ENCODE measurements at regions not wholly inside any gene's neighbourhood (a gene's known extent, or its start where the extent isn't known, plus 50 kb on each side); places are given as distances from the start of the nearest gene placed in this dataset.

DNA sequence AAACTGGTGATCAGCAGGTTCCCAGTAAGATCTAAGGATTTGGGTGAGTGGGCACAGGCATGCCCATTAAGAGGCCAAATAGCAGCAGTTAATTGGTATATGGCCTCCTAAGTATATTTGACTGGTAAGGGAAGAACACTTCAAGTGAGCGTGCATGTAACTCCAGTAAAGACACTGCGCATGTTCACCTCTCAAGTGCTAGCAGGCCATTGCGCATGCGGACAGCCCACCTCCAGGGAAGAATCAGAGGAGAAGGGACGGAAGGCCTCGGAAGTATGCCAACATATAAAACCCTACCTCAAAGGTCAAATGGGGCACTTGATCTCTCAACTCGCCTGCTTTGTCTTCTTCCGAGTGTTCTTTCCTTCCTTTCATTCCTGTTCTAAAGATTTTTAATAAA lies 118.0 kb downstream of the ARL5B start:
- Histone ChIP-seq H3K4me1 (ENCODE audit: control insufficient read depth in 1 of 2, insufficient read depth in 2 of 2, low read length in 2 of 2) (no peaks in the 10 kb centered on the region), H3K9me3 (replicated peaks in 1 of 2; ENCODE audit: control insufficient read depth in 1 of 2, insufficient read depth in 1 of 2, low read length in 2 of 2) (no peaks in the 10 kb centered on the region), H4K20me1 (ENCODE audit: insufficient read depth, low read length) (no peaks in the 10 kb centered on the region), H3K4me2 (replicated peaks; ENCODE audit: extremely low read depth, low read length, poor library complexity, severe bottlenecking) (no peak overlapping the region), H3K36me3 (replicated peaks in 1 of 2; ENCODE audit: control insufficient read depth in 1 of 2, insufficient read depth in 2 of 2, low read length in 2 of 2) (no peaks in the 10 kb centered on the region), H3K79me2 (ENCODE audit: insufficient read depth, low read length) (no peaks in the 10 kb centered on the region), H2AFZ (ENCODE audit: insufficient read depth, low read depth, low read length, poor library complexity, severe bottlenecking) (no peak overlapping the region), H3K9ac (ENCODE audit: insufficient read depth, low read length, poor library complexity, severe bottlenecking) (no peak overlapping the region), H3K27me3 (ENCODE audit: control insufficient read depth in 2 of 2, insufficient read depth in 2 of 2, low read length in 2 of 2) (no peaks in the 10 kb centered on the region), H3K27ac (ENCODE audit: low read depth in 1 of 2, low read length in 2 of 2) (no peak overlapping the region), H3K4me3 (replicated peaks in 1 of 3; ENCODE audit: low read depth in 2 of 3, low read length in 3 of 3) (no peak overlapping the region)
- TF ChIP-seq, protein P1, sequence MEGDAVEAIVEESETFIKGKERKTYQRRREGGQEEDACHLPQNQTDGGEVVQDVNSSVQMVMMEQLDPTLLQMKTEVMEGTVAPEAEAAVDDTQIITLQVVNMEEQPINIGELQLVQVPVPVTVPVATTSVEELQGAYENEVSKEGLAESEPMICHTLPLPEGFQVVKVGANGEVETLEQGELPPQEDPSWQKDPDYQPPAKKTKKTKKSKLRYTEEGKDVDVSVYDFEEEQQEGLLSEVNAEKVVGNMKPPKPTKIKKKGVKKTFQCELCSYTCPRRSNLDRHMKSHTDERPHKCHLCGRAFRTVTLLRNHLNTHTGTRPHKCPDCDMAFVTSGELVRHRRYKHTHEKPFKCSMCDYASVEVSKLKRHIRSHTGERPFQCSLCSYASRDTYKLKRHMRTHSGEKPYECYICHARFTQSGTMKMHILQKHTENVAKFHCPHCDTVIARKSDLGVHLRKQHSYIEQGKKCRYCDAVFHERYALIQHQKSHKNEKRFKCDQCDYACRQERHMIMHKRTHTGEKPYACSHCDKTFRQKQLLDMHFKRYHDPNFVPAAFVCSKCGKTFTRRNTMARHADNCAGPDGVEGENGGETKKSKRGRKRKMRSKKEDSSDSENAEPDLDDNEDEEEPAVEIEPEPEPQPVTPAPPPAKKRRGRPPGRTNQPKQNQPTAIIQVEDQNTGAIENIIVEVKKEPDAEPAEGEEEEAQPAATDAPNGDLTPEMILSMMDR (IDR thresholded peaks at IDR 0.05), result no peak
- 86% methylated on average over 5 of the region's 8 CpGs for WGBS (ENCODE audit: insufficient coverage)
- Mint-ChIP-seq H3K9me3 (peaks cover 0 to 8% (median 1%) of the 10 kb centered on the region in 7 donors), H3K4me3 (no peak overlapping the region), H3K4me1 (no peaks in the 10 kb centered on the region), H3K27me3 (ENCODE audit: low read depth in 3 of 3) (peaks cover 0 to 1% (median 0%) of the 10 kb centered on the region in 3 donors), H3K27ac (no peak overlapping the region), H3K36me3 (no peaks in the 10 kb centered on the region)
- no peak for DNase-seq
- intact Hi-C loops (cut with micrococcal nuclease), result no loop called here

DNA sequence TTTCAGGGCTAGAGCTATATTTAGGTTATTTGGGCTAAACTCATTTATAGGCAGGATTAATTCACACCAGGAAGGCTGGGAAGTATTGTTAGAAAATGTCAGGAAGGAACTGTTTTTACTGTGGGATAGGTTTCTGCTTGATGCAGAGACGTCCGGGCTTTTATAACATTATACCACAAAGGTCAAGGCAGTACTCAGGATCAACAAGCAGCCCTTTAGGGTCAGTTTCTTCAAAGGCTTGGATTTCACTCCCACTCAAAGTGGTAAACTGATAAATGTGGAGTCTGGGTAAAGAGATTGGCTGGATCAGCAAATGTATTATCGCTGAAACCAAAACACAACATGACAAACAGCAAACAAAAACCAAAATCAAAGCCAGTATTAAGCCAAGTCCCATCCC lies 127.2 kb downstream of the ARL5B start:
- TF ChIP-seq, protein P1 (IDR thresholded peaks at IDR 0.05), result no peak
- no peaks in the 10 kb centered on the region for H3K4me1 Mint-ChIP-seq
- no peaks in the 10 kb centered on the region for H3K4me1 ChIP-seq (ENCODE audit: control insufficient read depth in 1 of 2, insufficient read depth in 2 of 2, low read length in 2 of 2)
- no peak for DNase-seq
- H3K27me3 ChIP-seq (ENCODE audit: control insufficient read depth in 2 of 2, insufficient read depth in 2 of 2, low read length in 2 of 2), result no peaks in the 10 kb centered on the region
- no CpG with 5 or more reads among the region's 3 CpGs for WGBS (ENCODE audit: insufficient coverage)
- no peak overlapping the region for H3K4me2 ChIP-seq (replicated peaks; ENCODE audit: extremely low read depth, low read length, poor library complexity, severe bottlenecking)
- intact Hi-C loops (cut with micrococcal nuclease), result no loop called here
- H3K27ac Mint-ChIP-seq, result no peak overlapping the region
- no peaks in the 10 kb centered on the region for H3K36me3 Mint-ChIP-seq
- no peak overlapping the region for H2AFZ ChIP-seq (ENCODE audit: insufficient read depth, low read depth, low read length, poor library complexity, severe bottlenecking)
- H3K9me3 ChIP-seq (replicated peaks in 1 of 2; ENCODE audit: control insufficient read depth in 1 of 2, insufficient read depth in 1 of 2, low read length in 2 of 2), result peaks cover 4 to 7% of the 10 kb centered on the region in 2 donors
- no peaks in the 10 kb centered on the region for H4K20me1 ChIP-seq (ENCODE audit: insufficient read depth, low read length)
- peaks cover 0 to 2% (median 2%) of the 10 kb centered on the region in 3 donors for H3K27me3 Mint-ChIP-seq (ENCODE audit: low read depth in 3 of 3)
- H3K27ac ChIP-seq (ENCODE audit: low read depth in 1 of 2, low read length in 2 of 2), result no peak overlapping the region
- peaks cover 0 to 13% (median 8%) of the 10 kb centered on the region in 7 donors for H3K9me3 Mint-ChIP-seq
- H3K4me3 Mint-ChIP-seq, result no peak overlapping the region
- no peaks in the 10 kb centered on the region for H3K36me3 ChIP-seq (replicated peaks in 1 of 2; ENCODE audit: control insufficient read depth in 1 of 2, insufficient read depth in 2 of 2, low read length in 2 of 2)
- H3K9ac ChIP-seq (ENCODE audit: insufficient read depth, low read length, poor library complexity, severe bottlenecking), result no peak overlapping the region
- no peaks in the 10 kb centered on the region for H3K79me2 ChIP-seq (ENCODE audit: insufficient read depth, low read length)
- H3K4me3 ChIP-seq (replicated peaks in 1 of 3; ENCODE audit: low read depth in 2 of 3, low read length in 3 of 3), result no peak overlapping the region
